ENCODE measurements at regions not wholly inside any gene's neighbourhood (a gene's known extent, or its start where the extent isn't known, plus 50 kb on each side); places are given as distances from the start of the nearest gene placed in this dataset.

DNA sequence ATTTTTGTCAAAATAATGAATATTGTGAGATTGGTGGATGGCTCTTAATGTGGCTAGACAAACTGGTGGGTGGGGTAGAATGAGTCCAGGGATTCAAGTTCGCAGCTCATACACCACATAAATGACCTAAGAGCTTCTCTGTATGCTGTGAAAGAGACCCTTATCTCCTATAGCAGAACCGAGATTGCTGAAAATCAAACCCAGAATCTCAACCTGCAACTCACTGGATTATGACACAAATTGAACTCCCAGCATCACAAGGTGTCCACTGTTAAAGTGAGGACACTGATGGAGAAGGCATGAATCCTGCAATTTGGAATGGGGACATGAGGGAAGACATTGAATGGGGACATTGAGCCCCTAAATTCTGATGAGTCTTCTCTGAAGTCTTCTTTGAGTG lies 51.3 kb upstream of the CNKSR3 start:
- Mint-ChIP-seq H3K4me3 (no peak overlapping the region), H3K9me3 (no peaks in the 10 kb centered on the region), H3K4me1 (no peaks in the 10 kb centered on the region), H3K27me3 (peaks cover 1% of the 10 kb centered on the region), H3K36me3 (no peaks in the 10 kb centered on the region), H3K27ac (no peak overlapping the region)

GRCh38 chr6:154565331-154565730 lies 54.8 kb upstream of the CNKSR3 start:
- Mint-ChIP-seq H3K27ac (no peak overlapping the region), H3K4me3 (no peak overlapping the region), H3K36me3 (no peaks in the 10 kb centered on the region), H3K4me1 (no peaks in the 10 kb centered on the region), H3K27me3 (peaks cover 1% of the 10 kb centered on the region), H3K9me3 (no peaks in the 10 kb centered on the region)

DNA sequence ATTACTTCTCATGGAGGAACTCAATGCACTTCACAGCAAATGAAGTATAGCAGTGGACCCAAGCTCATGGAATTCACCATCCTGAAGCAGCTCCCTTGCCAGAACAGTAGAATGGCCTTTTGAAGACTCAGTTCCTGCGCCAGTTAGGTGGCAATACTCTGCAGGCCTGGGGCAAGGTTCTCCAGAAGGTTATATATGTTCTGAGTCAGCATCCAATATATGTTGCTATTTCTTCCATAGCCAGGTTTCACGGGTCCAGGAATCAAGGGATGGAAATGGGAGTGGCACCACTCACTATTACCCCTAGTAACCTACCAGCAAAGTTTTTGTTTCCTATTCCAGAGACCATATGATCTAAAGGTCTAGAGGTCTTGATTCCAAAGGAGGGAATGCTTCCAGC lies 56.4 kb upstream of the CNKSR3 start:
- Mint-ChIP-seq H3K9me3 (no peaks in the 10 kb centered on the region), H3K36me3 (no peaks in the 10 kb centered on the region), H3K4me3 (no peak overlapping the region), H3K27ac (no peak overlapping the region), H3K4me1 (no peaks in the 10 kb centered on the region), H3K27me3 (peaks cover 1% of the 10 kb centered on the region)

DNA sequence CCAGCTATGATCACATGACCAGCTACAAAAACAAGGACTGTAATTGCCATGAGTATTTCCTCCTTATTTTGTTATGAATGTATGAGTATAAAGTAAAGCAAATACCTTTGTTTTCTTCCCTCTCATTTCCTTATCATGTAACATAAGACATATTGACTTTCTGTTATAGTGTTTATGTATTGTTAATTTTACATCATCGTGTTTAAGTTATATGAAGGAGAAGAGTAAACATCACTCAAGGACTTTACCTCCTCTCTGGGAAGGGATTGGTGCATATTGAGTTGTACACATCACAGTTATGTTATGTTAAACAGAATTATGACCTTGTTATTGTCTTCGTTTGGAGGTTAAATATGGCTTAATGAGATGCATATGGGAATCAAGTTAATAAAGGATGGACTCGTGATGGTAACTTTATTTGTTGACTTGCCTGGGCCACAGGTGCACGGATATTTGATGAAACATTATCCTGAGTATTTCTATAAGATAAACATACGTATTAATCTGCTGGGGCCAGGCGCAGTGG lies 57.3 kb upstream of the CNKSR3 start:
- H3K4me1 Mint-ChIP-seq, result no peaks in the 10 kb centered on the region
- no peaks in the 10 kb centered on the region for H3K36me3 Mint-ChIP-seq
- no peak overlapping the region for H3K4me3 Mint-ChIP-seq
- no peaks in the 10 kb centered on the region for H3K9me3 Mint-ChIP-seq
- peaks cover 1% of the 10 kb centered on the region for H3K27me3 Mint-ChIP-seq
- no peak overlapping the region for H3K27ac Mint-ChIP-seq

- Mint-ChIP-seq H3K36me3 (no peaks in the 10 kb centered on the region), H3K27ac (no peak overlapping the region), H3K4me1 (no peaks in the 10 kb centered on the region), H3K4me3 (no peak overlapping the region), H3K9me3 (no peaks in the 10 kb centered on the region), H3K27me3 (peaks cover 1% of the 10 kb centered on the region)
Measured at GRCh38 chr6:154569156-154569862, 58.8 kb upstream of the CNKSR3 start.

DNA sequence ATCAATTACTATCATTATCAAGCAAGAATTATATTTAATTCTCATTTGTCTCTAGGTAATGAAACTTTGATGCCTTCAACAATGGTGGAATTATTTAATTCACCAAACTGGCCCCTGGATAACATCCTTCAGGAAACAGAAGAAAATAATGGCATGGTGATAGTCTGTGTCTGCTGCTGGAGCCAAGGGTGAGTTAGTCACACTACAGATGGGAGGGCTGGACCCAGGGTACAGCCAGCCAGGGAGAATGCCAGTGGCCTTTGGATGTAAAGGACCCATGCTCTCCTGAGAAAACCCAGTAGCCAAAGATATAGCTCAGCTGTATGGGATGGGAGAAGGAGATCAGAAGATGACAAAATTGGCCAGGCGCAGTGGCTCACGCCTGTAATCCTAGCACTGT lies 60.0 kb upstream of the CNKSR3 start:
- Mint-ChIP-seq H3K4me1 (no peaks in the 10 kb centered on the region), H3K27me3 (peaks cover 1% of the 10 kb centered on the region), H3K27ac (no peak overlapping the region), H3K36me3 (no peaks in the 10 kb centered on the region), H3K9me3 (no peaks in the 10 kb centered on the region), H3K4me3 (no peak overlapping the region)

DNA sequence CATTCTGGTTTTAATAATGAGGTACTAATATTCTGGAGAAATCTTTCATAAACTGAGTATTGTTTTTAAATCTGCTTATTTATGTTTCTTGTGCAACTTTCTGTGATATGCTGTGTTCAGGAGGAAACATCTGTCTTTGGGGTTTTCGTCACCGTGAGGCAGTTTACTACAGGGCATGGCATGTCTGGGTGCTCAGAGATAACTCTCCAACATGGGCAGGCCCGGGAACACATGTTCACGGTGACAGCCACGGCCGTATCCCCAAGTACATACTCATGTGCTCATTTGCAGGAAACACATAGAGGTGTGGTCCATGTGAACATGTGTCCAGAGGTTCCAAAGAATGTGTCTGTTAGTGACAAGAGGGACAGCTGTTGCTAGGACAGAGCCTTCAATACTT lies 62.1 kb upstream of the CNKSR3 start:
- Mint-ChIP-seq H3K4me3 (no peak overlapping the region), H3K4me1 (no peaks in the 10 kb centered on the region), H3K36me3 (no peaks in the 10 kb centered on the region), H3K27ac (no peak overlapping the region), H3K27me3 (peaks cover 1% of the 10 kb centered on the region), H3K9me3 (peaks cover under 1% of the 10 kb centered on the region)

- Mint-ChIP-seq H3K4me3 (no peak overlapping the region), H3K4me1 (peaks cover 7% of the 10 kb centered on the region), H3K9me3 (peaks cover 5% of the 10 kb centered on the region), H3K27me3 (no peaks in the 10 kb centered on the region), H3K27ac (no peak overlapping the region), H3K36me3 (no peaks in the 10 kb centered on the region)
Measured at GRCh38 chr6:154578004-154578559, 67.6 kb upstream of the CNKSR3 start.

- Mint-ChIP-seq H3K27me3 (no peaks in the 10 kb centered on the region), H3K36me3 (no peaks in the 10 kb centered on the region), H3K27ac (no peak overlapping the region), H3K4me3 (no peak overlapping the region), H3K4me1 (peaks cover 7% of the 10 kb centered on the region), H3K9me3 (peaks cover 5% of the 10 kb centered on the region)
Measured at GRCh38 chr6:154579046-154579445, 68.6 kb upstream of the CNKSR3 start.

- no peak overlapping the region for H3K27ac Mint-ChIP-seq
- peaks cover 5% of the 10 kb centered on the region for H3K9me3 Mint-ChIP-seq
- no peaks in the 10 kb centered on the region for H3K27me3 Mint-ChIP-seq
- H3K36me3 Mint-ChIP-seq, result no peaks in the 10 kb centered on the region
- no peak overlapping the region for H3K4me3 Mint-ChIP-seq
- H3K4me1 Mint-ChIP-seq, result peaks cover 7% of the 10 kb centered on the region
Measured at GRCh38 chr6:154579485-154579884, 69.0 kb upstream of the CNKSR3 start.

- no peak overlapping the region for H3K4me3 Mint-ChIP-seq
- H3K27ac Mint-ChIP-seq, result no peak overlapping the region
- H3K27me3 Mint-ChIP-seq, result no peaks in the 10 kb centered on the region
- peaks cover 5% of the 10 kb centered on the region for H3K9me3 Mint-ChIP-seq
- H3K36me3 Mint-ChIP-seq, result no peaks in the 10 kb centered on the region
- peaks cover 7% of the 10 kb centered on the region for H3K4me1 Mint-ChIP-seq
Measured at GRCh38 chr6:154580397-154581135, 70.1 kb upstream of the CNKSR3 start.

DNA sequence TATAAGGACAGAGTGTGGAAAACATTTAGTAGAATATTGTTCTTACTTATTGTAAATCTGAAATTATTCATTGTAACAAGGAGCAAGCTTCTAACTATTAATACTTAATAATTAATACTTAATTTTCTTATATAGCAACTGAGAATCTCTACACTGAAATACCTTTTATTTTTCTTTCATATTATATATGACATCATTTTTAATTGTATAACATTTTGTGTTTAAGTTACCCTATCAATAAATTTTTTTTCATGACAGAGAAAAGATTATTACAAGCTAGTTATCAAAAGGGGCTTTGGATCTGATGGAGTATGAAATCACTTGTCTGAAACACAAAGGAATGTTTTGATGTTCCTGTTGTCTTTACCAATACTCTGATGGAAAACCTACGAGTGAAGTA lies 72.2 kb upstream of the CNKSR3 start:
- Mint-ChIP-seq H3K4me3 (no peak overlapping the region), H3K27me3 (no peaks in the 10 kb centered on the region), H3K27ac (no peak overlapping the region), H3K9me3 (peaks cover 3% of the 10 kb centered on the region), H3K36me3 (no peaks in the 10 kb centered on the region), H3K4me1 (peaks cover 7% of the 10 kb centered on the region)

GRCh38 chr6:154583546-154584188 lies 73.2 kb upstream of the CNKSR3 start:
- Mint-ChIP-seq H3K4me3 (no peak overlapping the region), H3K27ac (no peak overlapping the region), H3K36me3 (no peaks in the 10 kb centered on the region), H3K9me3 (no peaks in the 10 kb centered on the region), H3K4me1 (peaks cover 7% of the 10 kb centered on the region), H3K27me3 (no peaks in the 10 kb centered on the region)

GRCh38 chr6:154590756-154591155 lies 80.3 kb upstream of the CNKSR3 start:
- Mint-ChIP-seq H3K36me3 (no peaks in the 10 kb centered on the region), H3K4me1 (no peaks in the 10 kb centered on the region), H3K27ac (no peak overlapping the region), H3K4me3 (no peak overlapping the region), H3K27me3 (no peaks in the 10 kb centered on the region), H3K9me3 (no peaks in the 10 kb centered on the region)

DNA sequence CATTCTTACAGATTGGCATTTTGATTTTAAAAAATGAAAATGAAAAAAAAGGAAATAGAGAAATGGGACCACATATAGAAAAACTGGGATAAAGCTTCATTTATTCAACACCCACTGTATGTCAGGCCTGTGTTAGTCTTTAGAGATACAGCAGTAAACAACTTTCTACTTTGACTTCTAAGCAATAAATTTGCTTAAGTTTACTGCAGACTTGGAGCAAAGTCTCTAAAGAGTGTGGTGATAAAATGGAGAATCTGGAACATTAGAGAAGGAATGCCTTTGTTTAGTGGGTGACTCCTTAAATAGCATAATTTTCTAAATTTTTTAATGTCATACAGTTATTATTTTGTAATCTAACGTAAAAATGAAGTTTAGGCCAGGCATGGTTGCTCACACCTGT lies 80.7 kb upstream of the CNKSR3 start:
- H3K4me1 Mint-ChIP-seq, result no peaks in the 10 kb centered on the region
- H3K27ac Mint-ChIP-seq, result no peak overlapping the region
- no peaks in the 10 kb centered on the region for H3K27me3 Mint-ChIP-seq
- H3K4me3 Mint-ChIP-seq, result no peak overlapping the region
- no peaks in the 10 kb centered on the region for H3K36me3 Mint-ChIP-seq
- H3K9me3 Mint-ChIP-seq, result no peaks in the 10 kb centered on the region

Measured in activated naive CD4-positive, alpha-beta T cell treated with anti-CD3 and anti-CD28 coated beads, Interleukin-2, amount 50 U/mL, for 24 hours (primary cell).